ENCODE measurements at regions not wholly inside any gene's neighbourhood (a gene's known extent, or its start where the extent isn't known, plus 50 kb on each side); places are given as distances from the start of the nearest gene placed in this dataset.

DNA sequence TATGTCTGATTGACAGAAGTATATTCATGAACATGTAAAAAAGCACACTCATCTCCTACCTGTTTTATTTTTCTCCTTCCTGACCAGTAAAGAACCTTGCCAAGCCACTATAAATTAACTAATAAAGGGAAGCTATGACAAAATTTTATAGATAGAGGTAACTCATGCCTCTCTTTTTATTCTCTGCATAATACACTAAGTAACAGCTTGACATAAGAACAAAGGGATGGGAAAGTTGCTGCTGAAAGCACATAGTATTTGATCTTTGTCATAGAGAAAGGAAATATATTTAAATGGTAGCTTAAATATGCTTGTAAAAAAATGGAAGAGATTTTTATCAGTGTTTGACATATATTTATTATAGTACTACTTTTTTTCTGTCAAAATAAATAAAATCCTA lies 1065.7 kb upstream of the CDH9 start:
- no peak for TF ChIP-seq BACH2 (CRISPR knock-in tag; IDR thresholded peaks at IDR 0.05; ENCODE audit: borderline replicate concordance)
- TF ChIP-seq ZFP3 (CRISPR knock-in tag; IDR thresholded peaks at IDR 0.05) = no peak
- no peak for TF ChIP-seq ZFP30 (CRISPR knock-in tag; IDR thresholded peaks at IDR 0.05)
- TF ChIP-seq CSDC2 (CRISPR knock-in tag; IDR thresholded peaks at IDR 0.05) = no peak

All from SK-N-SH treated with all-trans-retinoic acid at 6 μM for 48 hours (cell line).